ENCODE measurements at regions not wholly inside any gene's neighbourhood (a gene's known extent, or its start where the extent isn't known, plus 50 kb on each side); places are given as distances from the start of the nearest gene placed in this dataset.
"Not testable (repeated sequence)": the region's sequence is repeated elsewhere in the genome, so short reads cannot be mapped to it uniquely, and the experiment has no call there.

DNA sequence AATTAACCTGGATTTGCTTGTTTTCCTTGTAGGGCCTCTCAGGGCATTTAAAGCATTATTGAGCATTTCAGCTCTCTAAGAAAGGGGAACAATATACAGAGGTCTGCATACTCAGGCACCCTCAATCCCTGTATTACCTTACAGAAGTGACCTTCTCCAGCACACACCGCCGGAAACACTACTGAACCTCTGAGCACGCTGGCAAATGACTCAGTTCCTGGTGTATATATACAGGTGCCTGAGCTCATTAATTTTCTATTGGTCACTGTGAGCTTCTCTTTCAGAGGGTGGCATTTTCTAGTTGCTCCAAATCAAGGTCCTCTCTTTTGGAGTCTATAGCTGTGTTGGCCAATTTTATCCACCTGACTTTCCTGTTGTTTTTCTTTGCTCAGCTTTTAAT is 85.2 kb upstream of the COPS8 start:
- Histone ChIP-seq H3K27me3 (ENCODE audit: control insufficient read depth in 3 of 3, insufficient read depth in 3 of 3, low read length in 3 of 3) (no peaks in the 10 kb centered on the region), H3K36me3 (ENCODE audit: control insufficient read depth in 3 of 3, insufficient read depth in 2 of 3, low read depth in 1 of 3, low read length in 3 of 3) (no peaks in the 10 kb centered on the region), H3K4me1 (ENCODE audit: control insufficient read depth in 3 of 3, insufficient read depth in 2 of 3, low read depth in 1 of 3, low read length in 2 of 3) (no peaks in the 10 kb centered on the region), H3K4me3 (ENCODE audit: low read depth in 1 of 3, low read length in 3 of 3) (no peak overlapping the region), H3K9me3 (ENCODE audit: control insufficient read depth in 2 of 2, insufficient read depth in 1 of 2, low read depth in 1 of 2, low read length in 1 of 2) (peaks cover 0 to 10% of the 10 kb centered on the region in 2 donors), H3K27ac (ENCODE audit: low read depth in 1 of 3, low read length in 2 of 3) (no peak overlapping the region)
- no peak for FAIRE-seq
- 92 to 97% (median 92%) methylated on average over 3 of the region's 3 CpGs for WGBS, 3 donors
- DNase-seq: no peak

DNA sequence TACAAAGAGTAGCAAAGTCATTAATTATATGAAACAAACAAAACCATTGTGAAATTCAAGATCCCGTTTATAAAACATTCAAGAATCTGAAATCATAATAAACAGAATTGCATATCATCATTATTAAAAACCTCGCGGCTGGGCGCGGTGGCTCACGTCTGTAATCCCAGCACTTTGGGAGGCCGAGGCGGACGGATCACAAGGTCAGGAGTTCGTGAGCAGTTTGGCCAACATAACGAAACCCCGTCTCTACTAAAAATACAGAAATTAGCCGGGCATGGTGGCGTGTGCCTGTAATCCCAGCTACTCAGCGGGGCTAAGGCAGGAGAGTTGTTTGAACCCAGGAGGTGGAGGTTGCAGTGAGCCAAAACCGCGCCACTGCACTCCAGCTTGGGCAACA is 80.3 kb upstream of the COPS8 start:
- not testable (repeated sequence) for DNase-seq; H3K27ac ChIP-seq (ENCODE audit: low read depth in 1 of 3, low read length in 2 of 3); H3K27me3 ChIP-seq (ENCODE audit: control insufficient read depth in 3 of 3, insufficient read depth in 3 of 3, low read length in 3 of 3); H3K36me3 ChIP-seq (ENCODE audit: control insufficient read depth in 3 of 3, insufficient read depth in 2 of 3, low read depth in 1 of 3, low read length in 3 of 3); FAIRE-seq; H3K4me1 ChIP-seq (ENCODE audit: control insufficient read depth in 3 of 3, insufficient read depth in 2 of 3, low read depth in 1 of 3, low read length in 2 of 3); H3K9me3 ChIP-seq (ENCODE audit: control insufficient read depth in 2 of 2, insufficient read depth in 1 of 2, low read depth in 1 of 2, low read length in 1 of 2); H3K4me3 ChIP-seq (ENCODE audit: low read depth in 1 of 3, low read length in 3 of 3)
- 70 to 88% (median 83%) methylated on average over 17 of the region's 17 CpGs for WGBS, 3 donors

DNA sequence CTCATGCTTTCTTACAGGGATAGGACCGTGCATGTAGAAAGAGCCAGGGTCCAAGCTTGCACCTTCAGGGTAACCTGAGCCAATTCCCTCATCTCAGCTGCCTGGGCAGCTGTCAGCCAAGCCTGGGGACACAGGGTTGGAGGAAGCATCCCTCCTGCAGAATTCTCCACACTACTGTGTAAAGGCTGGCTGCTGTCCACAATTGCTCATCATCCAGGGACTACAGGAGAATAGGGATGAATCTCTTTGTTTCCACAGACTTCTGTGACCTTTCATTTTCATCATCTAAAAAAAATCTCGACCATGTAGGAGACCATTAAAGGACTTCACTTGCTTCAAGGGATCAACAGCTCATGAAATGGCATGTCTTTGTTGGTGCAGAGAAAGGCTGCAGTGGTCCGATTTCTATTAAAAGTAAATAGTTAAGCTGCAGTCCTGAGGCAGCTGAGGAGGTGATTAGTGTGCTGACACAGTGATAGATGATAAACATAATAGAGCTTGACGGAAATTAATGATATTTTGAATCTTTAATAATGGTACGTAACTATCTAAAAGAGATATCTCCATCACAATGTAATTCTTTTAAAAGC is 74.4 kb upstream of the COPS8 start:
- DNase-seq (no peak), FAIRE-seq (no peak)
- peaks cover 0 to 5% of the 10 kb centered on the region in 2 donors for H3K9me3 ChIP-seq (ENCODE audit: control insufficient read depth in 2 of 2, insufficient read depth in 1 of 2, low read depth in 1 of 2, low read length in 1 of 2)
- H3K27ac ChIP-seq (ENCODE audit: low read depth in 1 of 3, low read length in 2 of 3): no peak overlapping the region
- 80 to 85% (median 81%) methylated on average over 5 of the region's 5 CpGs for WGBS, 3 donors
- no peak overlapping the region for H3K4me3 ChIP-seq (ENCODE audit: low read depth in 1 of 3, low read length in 3 of 3)
- H3K4me1 ChIP-seq (ENCODE audit: control insufficient read depth in 3 of 3, insufficient read depth in 2 of 3, low read depth in 1 of 3, low read length in 2 of 3): peaks cover 0 to 16% (median 0%) of the 10 kb centered on the region in 3 donors
- H3K27me3 ChIP-seq (ENCODE audit: control insufficient read depth in 3 of 3, insufficient read depth in 3 of 3, low read length in 3 of 3): no peaks in the 10 kb centered on the region
- no peaks in the 10 kb centered on the region for H3K36me3 ChIP-seq (ENCODE audit: control insufficient read depth in 3 of 3, insufficient read depth in 2 of 3, low read depth in 1 of 3, low read length in 3 of 3)

DNA sequence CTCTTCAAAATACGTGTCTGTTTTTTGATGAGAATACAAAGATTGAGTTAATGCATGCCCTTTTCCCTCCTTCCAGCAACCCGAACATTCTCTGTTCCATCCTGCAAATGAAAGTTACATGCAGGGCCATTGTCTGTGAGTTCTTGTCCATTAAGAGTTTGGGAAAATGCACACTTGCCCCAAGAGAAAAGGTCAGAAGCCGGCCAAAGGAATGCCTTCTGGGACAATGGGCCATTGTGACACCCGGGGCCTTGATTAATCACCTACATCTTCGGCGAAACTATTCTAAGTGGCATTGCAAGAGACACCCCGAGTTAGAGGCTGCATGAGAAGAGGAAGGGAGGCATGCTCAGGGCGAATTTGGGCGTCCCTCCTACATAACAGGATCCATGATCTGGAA is 73.7 kb upstream of the COPS8 start:
- Histone ChIP-seq H3K9me3 (ENCODE audit: control insufficient read depth in 2 of 2, insufficient read depth in 1 of 2, low read depth in 1 of 2, low read length in 1 of 2) (peaks cover 0 to 5% of the 10 kb centered on the region in 2 donors), H3K4me3 (ENCODE audit: low read depth in 1 of 3, low read length in 3 of 3) (no peak overlapping the region), H3K4me1 (ENCODE audit: control insufficient read depth in 3 of 3, insufficient read depth in 2 of 3, low read depth in 1 of 3, low read length in 2 of 3) (peaks cover 0 to 16% (median 0%) of the 10 kb centered on the region in 3 donors), H3K27me3 (ENCODE audit: control insufficient read depth in 3 of 3, insufficient read depth in 3 of 3, low read length in 3 of 3) (no peaks in the 10 kb centered on the region), H3K27ac (ENCODE audit: low read depth in 1 of 3, low read length in 2 of 3) (peak overlapping the region in 1 of 3 donors; percentile 58), H3K36me3 (ENCODE audit: control insufficient read depth in 3 of 3, insufficient read depth in 2 of 3, low read depth in 1 of 3, low read length in 3 of 3) (no peaks in the 10 kb centered on the region)
- FAIRE-seq (no peak), DNase-seq (no peak)
- 63 to 69% (median 64%) methylated on average over 9 of the region's 9 CpGs for WGBS, 3 donors

DNA sequence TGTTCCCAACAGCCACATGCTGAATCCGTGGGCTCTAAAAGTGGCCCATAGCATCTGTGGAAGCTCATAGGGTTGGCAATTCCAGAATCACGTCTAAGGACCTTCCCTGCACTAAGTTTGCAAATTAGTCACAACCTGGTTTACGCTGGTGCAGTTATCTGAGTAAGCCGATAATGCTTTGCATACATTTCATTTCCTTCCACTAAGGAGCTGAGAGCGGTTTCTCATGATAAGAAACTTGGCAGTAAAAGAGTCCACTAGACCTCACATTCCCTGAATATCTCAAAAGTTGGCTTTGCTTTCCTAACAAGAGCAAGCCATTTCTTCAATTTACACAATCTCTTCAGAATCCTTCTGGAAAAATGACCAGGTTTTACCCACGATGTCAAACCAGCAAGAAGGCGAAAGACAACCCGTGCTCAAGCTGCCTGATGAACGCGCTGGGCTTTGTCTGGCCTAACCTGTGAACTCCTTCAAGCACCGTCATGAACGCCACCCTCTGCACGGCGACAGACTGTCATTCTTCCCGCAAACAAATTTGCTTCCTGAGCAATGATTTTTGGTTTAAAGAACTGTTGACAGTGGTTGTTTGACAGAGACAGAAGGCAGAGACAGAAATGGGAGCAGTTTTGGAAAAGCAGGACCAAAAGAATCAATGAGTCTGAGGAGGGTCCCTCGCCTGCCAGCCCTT is 73.0 kb upstream of the COPS8 start:
- Histone ChIP-seq H3K4me3 (ENCODE audit: low read depth in 1 of 3, low read length in 3 of 3) (no peak overlapping the region), H3K27me3 (ENCODE audit: control insufficient read depth in 3 of 3, insufficient read depth in 3 of 3, low read length in 3 of 3) (no peaks in the 10 kb centered on the region), H3K36me3 (ENCODE audit: control insufficient read depth in 3 of 3, insufficient read depth in 2 of 3, low read depth in 1 of 3, low read length in 3 of 3) (no peaks in the 10 kb centered on the region), H3K4me1 (ENCODE audit: control insufficient read depth in 3 of 3, insufficient read depth in 2 of 3, low read depth in 1 of 3, low read length in 2 of 3) (peaks cover 0 to 16% (median 0%) of the 10 kb centered on the region in 3 donors), H3K9me3 (ENCODE audit: control insufficient read depth in 2 of 2, insufficient read depth in 1 of 2, low read depth in 1 of 2, low read length in 1 of 2) (peaks cover 0 to 5% of the 10 kb centered on the region in 2 donors), H3K27ac (ENCODE audit: low read depth in 1 of 3, low read length in 2 of 3) (peak overlapping the region in 1 of 3 donors; percentile 58)
- peak; percentile 44 to 66 for DNase-seq
- FAIRE-seq: no peak
- 48 to 53% (median 49%) methylated on average over 16 of the region's 16 CpGs for WGBS, 3 donors

DNA sequence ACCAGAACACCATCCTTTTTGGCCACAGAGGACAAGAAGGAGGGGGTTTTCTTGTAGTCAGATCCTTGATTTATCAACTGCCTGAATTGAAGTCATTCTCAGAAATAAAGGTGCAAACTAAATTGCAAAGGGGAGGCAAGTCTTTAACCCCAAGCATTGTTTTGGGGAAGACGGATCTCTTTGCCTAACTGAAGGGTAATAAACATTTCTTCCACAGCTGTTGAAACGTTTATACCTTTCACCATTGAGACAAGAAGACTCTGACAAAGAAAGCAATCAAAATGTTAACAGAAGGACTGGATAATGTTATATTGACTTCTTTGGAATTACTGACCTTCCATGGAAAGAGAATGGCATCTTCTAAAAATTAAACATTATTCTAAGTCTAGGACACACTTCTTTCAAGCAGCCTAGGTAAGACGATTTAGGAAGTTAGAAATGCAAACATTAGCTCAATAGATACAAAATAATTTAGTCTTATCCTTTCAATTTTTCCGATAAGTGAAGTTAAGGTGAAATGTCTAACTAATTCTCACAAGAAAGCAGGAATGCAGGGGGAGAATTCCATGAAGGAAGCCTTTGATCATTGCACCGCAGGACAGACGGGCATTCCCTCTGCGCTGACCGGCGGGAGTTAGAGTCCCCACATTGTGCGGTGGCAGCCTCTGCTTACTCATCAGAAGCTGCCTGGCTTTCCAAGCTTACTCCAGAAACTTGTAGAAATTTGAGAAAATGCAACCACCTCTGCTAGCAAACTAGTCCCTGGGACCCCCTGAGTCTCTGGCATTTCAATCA is 69.4 kb upstream of the COPS8 start:
- H3K36me3 ChIP-seq (ENCODE audit: control insufficient read depth in 3 of 3, insufficient read depth in 2 of 3, low read depth in 1 of 3, low read length in 3 of 3): no peaks in the 10 kb centered on the region
- WGBS, 3 donors: 87 to 90% (median 89%) methylated on average over 10 of the region's 10 CpGs
- H3K9me3 ChIP-seq (ENCODE audit: control insufficient read depth in 2 of 2, insufficient read depth in 1 of 2, low read depth in 1 of 2, low read length in 1 of 2): peaks cover 0 to 5% of the 10 kb centered on the region in 2 donors
- peaks cover 0 to 21% (median 0%) of the 10 kb centered on the region in 3 donors for H3K4me1 ChIP-seq (ENCODE audit: control insufficient read depth in 3 of 3, insufficient read depth in 2 of 3, low read depth in 1 of 3, low read length in 2 of 3)
- DNase-seq (no peak), FAIRE-seq (no peak)
- no peak overlapping the region for H3K27ac ChIP-seq (ENCODE audit: low read depth in 1 of 3, low read length in 2 of 3)
- H3K4me3 ChIP-seq (ENCODE audit: low read depth in 1 of 3, low read length in 3 of 3): no peak overlapping the region
- H3K27me3 ChIP-seq (ENCODE audit: control insufficient read depth in 3 of 3, insufficient read depth in 3 of 3, low read length in 3 of 3): no peaks in the 10 kb centered on the region

DNA sequence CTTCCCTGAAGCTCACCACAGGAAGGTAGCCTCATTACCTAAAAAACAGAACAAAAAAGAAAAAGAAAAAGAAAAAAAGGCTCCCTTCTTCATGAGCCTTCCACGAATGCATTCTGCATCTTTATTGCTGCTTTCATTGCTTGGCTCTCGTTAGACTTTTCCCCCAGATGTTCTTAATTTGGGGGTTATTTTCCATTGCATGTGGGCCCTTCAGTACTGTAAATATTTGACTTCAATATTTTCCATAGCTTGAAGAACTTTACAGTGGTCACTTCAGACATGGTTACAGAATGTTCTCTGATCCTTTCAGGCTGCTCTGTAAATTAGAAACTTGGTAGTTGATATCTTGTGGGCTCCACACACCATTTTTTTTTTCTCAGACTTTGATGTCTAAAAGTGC is 65.6 kb upstream of the COPS8 start:
- Histone ChIP-seq H3K4me1 (ENCODE audit: control insufficient read depth in 3 of 3, insufficient read depth in 2 of 3, low read depth in 1 of 3, low read length in 2 of 3) (peaks cover 0 to 5% (median 0%) of the 10 kb centered on the region in 3 donors), H3K4me3 (ENCODE audit: low read depth in 1 of 3, low read length in 3 of 3) (no peak overlapping the region), H3K27me3 (ENCODE audit: control insufficient read depth in 3 of 3, insufficient read depth in 3 of 3, low read length in 3 of 3) (no peaks in the 10 kb centered on the region), H3K36me3 (ENCODE audit: control insufficient read depth in 3 of 3, insufficient read depth in 2 of 3, low read depth in 1 of 3, low read length in 3 of 3) (no peaks in the 10 kb centered on the region), H3K9me3 (ENCODE audit: control insufficient read depth in 2 of 2, insufficient read depth in 1 of 2, low read depth in 1 of 2, low read length in 1 of 2) (peaks cover 0 to 21% of the 10 kb centered on the region in 2 donors), H3K27ac (ENCODE audit: low read depth in 1 of 3, low read length in 2 of 3) (no peak overlapping the region)
- WGBS, 3 donors: 42 to 49% (median 49%) methylated on average over 2 of the region's 2 CpGs
- DNase-seq (peak in 1 of 2 donors; percentile 23), FAIRE-seq (no peak)

DNA sequence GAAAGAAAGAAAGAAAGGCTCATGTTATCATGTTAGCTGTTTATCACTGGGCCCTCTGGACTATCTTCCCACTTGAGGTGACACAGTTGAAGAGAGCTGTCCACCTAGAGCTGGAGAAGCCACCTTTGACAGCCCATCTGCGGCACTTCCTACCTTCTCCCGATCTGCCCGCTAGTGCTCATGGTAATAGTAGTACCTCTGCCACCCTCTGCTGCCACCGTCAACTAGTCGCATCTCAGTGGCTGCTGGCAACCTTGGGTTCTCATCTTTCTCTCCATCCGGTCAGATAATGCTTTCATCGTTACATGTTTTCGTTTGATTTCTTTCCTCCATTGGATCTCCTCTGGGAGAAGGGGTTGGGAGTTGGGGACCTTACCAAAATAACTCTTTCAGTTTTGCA is 63.2 kb upstream of the COPS8 start:
- Histone ChIP-seq H3K27ac (ENCODE audit: low read depth in 1 of 3, low read length in 2 of 3) (no peak overlapping the region), H3K4me1 (ENCODE audit: control insufficient read depth in 3 of 3, insufficient read depth in 2 of 3, low read depth in 1 of 3, low read length in 2 of 3) (peaks cover 0 to 28% (median 6%) of the 10 kb centered on the region in 3 donors), H3K9me3 (ENCODE audit: control insufficient read depth in 2 of 2, insufficient read depth in 1 of 2, low read depth in 1 of 2, low read length in 1 of 2) (peaks cover 0 to 21% of the 10 kb centered on the region in 2 donors), H3K36me3 (ENCODE audit: control insufficient read depth in 3 of 3, insufficient read depth in 2 of 3, low read depth in 1 of 3, low read length in 3 of 3) (no peaks in the 10 kb centered on the region), H3K27me3 (ENCODE audit: control insufficient read depth in 3 of 3, insufficient read depth in 3 of 3, low read length in 3 of 3) (no peaks in the 10 kb centered on the region), H3K4me3 (ENCODE audit: low read depth in 1 of 3, low read length in 3 of 3) (no peak overlapping the region)
- 96 to 97% (median 96%) methylated on average over 8 of the region's 8 CpGs for WGBS, 3 donors
- FAIRE-seq: no peak
- no peak for DNase-seq

Data from small intestine (tissue), 7 donors.